ENCODE measurements at regions not wholly inside any gene's neighbourhood (a gene's known extent, or its start where the extent isn't known, plus 50 kb on each side); places are given as distances from the start of the nearest gene placed in this dataset.

- POLR2A ChIA-PET = no interaction called here
- no peak for TF ChIP-seq CTCF (IDR thresholded peaks at IDR 0.05; ENCODE audit: control extremely low read depth, extremely low read depth, low read depth, missing control alignments)
- CTCF ChIA-PET = no interaction called here
- DNase-seq (ENCODE audit: extremely low spot score) = no peak
Observed at GRCh38 chrX:124540474-124540873, 194.1 kb downstream of the SH2D1A start.

GRCh38 chrX:124548571-124548970 is 202.2 kb downstream of the SH2D1A start:
- ChIA-PET POLR2A (no interaction called here), CTCF (no interaction called here)
- no peak for DNase-seq (ENCODE audit: extremely low spot score)
- no peak for TF ChIP-seq CTCF (IDR thresholded peaks at IDR 0.05; ENCODE audit: control extremely low read depth, extremely low read depth, low read depth, missing control alignments)

GRCh38 chrX:124555036-124555595 is 208.8 kb downstream of the SH2D1A start:
- DNase-seq (ENCODE audit: extremely low spot score) = no peak
- POLR2A ChIA-PET = no interaction called here
- no peak for TF ChIP-seq CTCF (IDR thresholded peaks at IDR 0.05; ENCODE audit: control extremely low read depth, extremely low read depth, low read depth, missing control alignments)
- CTCF ChIA-PET = no interaction called here

- ChIA-PET POLR2A (no interaction called here), CTCF (interaction anchor here (0.9 kb wide), 1 partner anchor 88 kb away, joined by 3 read pairs; no protein-coding TSS in a partner anchor)
- no peak for DNase-seq (ENCODE audit: extremely low spot score)
- no peak for TF ChIP-seq CTCF (IDR thresholded peaks at IDR 0.05; ENCODE audit: control extremely low read depth, extremely low read depth, low read depth, missing control alignments)
Observed at GRCh38 chrX:124557976-124558375, 211.6 kb downstream of the SH2D1A start.

- ChIA-PET CTCF (no interaction called here), POLR2A (no interaction called here)
- DNase-seq (ENCODE audit: extremely low spot score) = no peak
- TF ChIP-seq CTCF (IDR thresholded peaks at IDR 0.05; ENCODE audit: control extremely low read depth, extremely low read depth, low read depth, missing control alignments) = no peak
Observed at GRCh38 chrX:124573468-124573867, 227.1 kb downstream of the SH2D1A start.

GRCh38 chrX:124592744-124593143 is 246.4 kb downstream of the SH2D1A start:
- no peak for DNase-seq (ENCODE audit: extremely low spot score)
- POLR2A ChIA-PET = no interaction called here
- CTCF ChIA-PET = no interaction called here
- no peak for TF ChIP-seq CTCF (IDR thresholded peaks at IDR 0.05; ENCODE audit: control extremely low read depth, extremely low read depth, low read depth, missing control alignments)

Measured in GM10248 (cell line).